ENCODE measurements at regions not wholly inside any gene's neighbourhood (a gene's known extent, or its start where the extent isn't known, plus 50 kb on each side); places are given as distances from the start of the nearest gene placed in this dataset.

DNA sequence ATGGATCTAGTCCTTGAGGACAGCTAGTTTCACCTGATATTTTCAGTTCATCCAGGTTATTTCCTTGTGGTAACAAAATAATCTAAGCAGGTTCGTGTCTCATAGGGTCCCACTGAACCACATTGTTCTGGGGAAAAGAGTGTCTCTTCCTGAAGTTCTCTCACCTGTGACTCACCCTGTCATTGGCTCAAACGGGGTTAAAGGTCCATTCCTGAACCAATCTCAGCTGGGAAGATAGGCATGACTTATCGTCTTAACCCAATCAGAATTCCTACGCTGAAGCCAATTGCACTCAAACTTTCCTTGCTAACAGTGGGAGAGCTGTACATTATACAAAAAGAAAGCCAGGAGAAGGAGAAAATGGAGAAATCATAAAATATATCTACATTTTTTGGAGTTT, 475.8 kb downstream of the TOX3 start:
- no peak for TF ChIP-seq CTCF (IDR thresholded peaks at IDR 0.05; ENCODE audit: insufficient read depth, low read depth, low read length)
- no peak overlapping the region for H3K4me3 ChIP-seq (ENCODE audit: low read depth, low read length)
- DNase-seq (ENCODE audit: low read depth), result no peak

DNA sequence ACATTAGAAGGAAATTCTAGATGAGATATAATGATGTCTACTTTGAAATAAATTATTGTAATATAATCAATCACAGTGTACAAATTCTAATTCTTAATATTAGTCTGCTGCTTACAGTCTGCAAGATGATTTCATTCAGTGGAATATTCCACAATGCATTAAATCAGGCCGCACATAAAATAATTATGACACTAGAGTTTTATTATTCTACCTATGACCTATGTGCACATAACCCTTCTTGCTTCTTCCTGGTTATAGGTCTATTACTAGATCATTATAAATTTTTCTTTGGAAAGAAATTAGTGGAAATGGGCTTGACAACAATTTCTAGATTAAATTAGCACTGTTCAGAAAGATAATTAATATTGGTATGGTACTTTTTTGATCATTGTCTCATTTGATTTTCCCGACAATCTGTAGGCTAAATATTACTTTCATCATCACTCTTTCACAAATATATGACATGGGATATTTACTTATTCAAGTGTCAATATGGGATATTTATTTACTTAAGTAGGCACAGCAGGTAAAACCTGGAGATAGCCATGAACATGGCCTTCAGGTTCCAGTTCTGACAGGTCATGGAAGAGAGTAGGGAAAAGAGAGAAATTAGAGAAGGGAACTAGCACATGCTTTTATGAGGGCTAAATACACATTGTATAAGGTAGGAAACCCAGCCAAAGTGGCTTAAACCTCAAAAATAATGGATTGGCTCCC, 476.4 kb downstream of the TOX3 start:
- DNase-seq (ENCODE audit: low read depth), result no peak
- TF ChIP-seq CTCF (IDR thresholded peaks at IDR 0.05; ENCODE audit: insufficient read depth, low read depth, low read length), result no peak
- H3K4me3 ChIP-seq (ENCODE audit: low read depth, low read length), result no peak overlapping the region

GRCh38 chr16:52069866-52070265, 477.1 kb downstream of the TOX3 start:
- peak; percentile 10 for DNase-seq (ENCODE audit: low read depth)
- no peak for TF ChIP-seq CTCF (IDR thresholded peaks at IDR 0.05; ENCODE audit: insufficient read depth, low read depth, low read length)
- H3K4me3 ChIP-seq (ENCODE audit: low read depth, low read length), result no peak overlapping the region

- DNase-seq (ENCODE audit: low read depth), result peak; percentile 9
- H3K4me3 ChIP-seq (ENCODE audit: low read depth, low read length), result no peak overlapping the region
- TF ChIP-seq CTCF (IDR thresholded peaks at IDR 0.05; ENCODE audit: insufficient read depth, low read depth, low read length), result no peak
Measured at GRCh38 chr16:52068447-52069074, 478.4 kb downstream of the TOX3 start.

DNA sequence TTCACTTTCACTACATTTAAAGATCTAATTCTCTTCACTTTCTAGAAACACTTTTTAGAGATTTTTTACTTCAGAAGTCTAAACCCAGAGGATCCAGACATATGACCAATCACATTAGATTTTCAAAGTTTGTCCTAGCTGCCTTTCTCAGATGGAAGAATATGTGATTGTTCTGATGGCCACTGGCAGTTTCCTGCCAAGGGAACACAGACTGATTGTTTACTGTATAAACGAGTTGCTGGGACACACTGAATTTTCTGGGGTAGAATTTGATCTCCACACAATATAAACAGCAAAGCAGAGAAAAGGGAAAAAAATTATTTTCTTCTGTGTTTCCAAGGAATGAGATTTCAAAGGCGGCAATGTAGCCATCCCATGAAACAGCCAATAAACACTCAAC, 480.0 kb downstream of the TOX3 start:
- no peak overlapping the region for H3K4me3 ChIP-seq (ENCODE audit: low read depth, low read length)
- no peak for DNase-seq (ENCODE audit: low read depth)
- no peak for TF ChIP-seq CTCF (IDR thresholded peaks at IDR 0.05; ENCODE audit: insufficient read depth, low read depth, low read length)

DNA sequence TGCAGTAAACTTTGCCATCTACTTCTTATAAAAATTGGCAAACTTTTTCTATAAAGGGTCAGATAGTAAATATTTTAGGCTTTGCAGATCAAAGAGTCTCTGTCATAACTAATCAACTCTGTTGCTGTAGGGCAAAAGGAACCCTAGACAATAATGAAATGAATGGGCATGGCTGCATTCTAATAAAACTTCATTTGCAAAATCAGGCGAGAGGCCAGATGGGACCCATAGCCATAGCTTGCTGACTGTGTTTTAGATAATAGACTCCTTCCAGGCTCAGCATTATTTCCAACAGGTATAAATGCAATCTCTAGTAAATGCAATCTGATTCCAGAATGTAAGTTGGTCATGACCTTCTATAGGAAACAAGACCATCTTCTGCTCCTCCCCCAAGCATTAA, 490.7 kb downstream of the TOX3 start:
- DNase-seq (ENCODE audit: low read depth), result no peak
- TF ChIP-seq CTCF (IDR thresholded peaks at IDR 0.05; ENCODE audit: insufficient read depth, low read depth, low read length), result no peak
- no peak overlapping the region for H3K4me3 ChIP-seq (ENCODE audit: low read depth, low read length)
